DMS114 treated with DMSO at 0.1 percent for 48 hours (cell line): ENCODE measurements at regions not wholly inside any gene's neighbourhood (a gene's known extent, or its start where the extent isn't known, plus 50 kb on each side); places are given as distances from the start of the nearest gene placed in this dataset.
"Not testable (repeated sequence)": the region's sequence is repeated elsewhere in the genome, so short reads cannot be mapped to it uniquely, and the experiment has no call there.

ENCODE experiments used
- DNase-seq: peaks from one replicate; lab custom pipeline; 2025; ENCODE audit not compliant: unreplicated experiment; lab: John Stamatoyannopoulos, UW

DNA sequence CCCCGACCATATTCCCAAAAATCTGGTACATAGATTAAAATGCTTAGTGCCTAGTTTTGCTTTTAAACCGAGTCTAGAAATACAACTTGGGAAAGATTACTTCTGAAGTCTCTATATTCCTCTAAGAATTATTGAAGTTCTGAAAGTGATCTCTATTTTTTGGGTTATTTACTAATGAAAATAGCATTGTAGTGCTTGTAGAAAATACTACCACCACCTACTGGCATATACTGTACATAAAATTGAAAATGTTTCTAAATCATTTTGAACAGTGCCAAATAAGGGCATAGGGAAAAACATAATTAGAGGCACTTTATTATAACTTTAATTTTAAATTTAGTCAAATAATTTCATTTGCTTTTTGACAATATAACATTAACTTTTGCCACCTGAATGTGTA lies 1399.6 kb upstream of the ZEB2 start:
- no peak for DNase-seq

DNA sequence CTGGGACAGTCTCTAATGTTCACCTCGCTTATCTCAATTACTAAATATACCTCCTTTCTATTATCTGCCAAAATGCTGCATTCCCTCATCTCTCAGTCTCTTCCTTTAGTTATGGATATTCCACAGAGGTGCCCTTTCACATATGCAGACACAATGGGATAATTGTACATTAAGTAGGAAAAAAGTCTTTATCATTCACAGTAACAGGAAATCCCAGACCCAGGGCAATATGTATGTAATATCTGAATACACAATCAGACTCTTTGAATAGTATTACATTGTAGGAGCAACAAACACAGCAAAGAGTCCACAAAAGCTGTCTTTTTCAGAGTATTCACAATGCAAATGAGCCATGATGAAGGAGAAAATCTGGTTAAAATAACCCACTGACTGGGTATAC lies 1399.0 kb upstream of the ZEB2 start:
- no peak for DNase-seq

DNA sequence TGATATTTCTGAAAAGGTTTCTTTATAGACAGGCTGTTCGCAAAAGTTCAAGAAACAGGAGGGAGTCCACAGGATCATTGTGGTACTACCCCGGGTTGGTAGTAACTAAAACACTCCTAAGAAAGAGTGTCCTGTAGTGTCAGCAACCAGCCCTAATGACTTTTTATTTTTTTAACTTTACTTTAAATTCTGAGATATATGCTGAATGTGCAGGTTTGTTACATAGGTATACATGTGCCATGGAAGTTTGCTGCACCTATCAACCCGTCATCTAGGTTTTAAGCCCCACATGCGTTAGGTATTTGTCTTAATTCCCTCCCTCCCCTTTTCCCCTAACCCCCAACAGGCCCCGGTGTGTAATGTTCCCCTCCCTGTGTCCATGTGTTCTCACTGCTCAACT lies 1396.9 kb upstream of the ZEB2 start:
- DNase-seq, result no peak

DNA sequence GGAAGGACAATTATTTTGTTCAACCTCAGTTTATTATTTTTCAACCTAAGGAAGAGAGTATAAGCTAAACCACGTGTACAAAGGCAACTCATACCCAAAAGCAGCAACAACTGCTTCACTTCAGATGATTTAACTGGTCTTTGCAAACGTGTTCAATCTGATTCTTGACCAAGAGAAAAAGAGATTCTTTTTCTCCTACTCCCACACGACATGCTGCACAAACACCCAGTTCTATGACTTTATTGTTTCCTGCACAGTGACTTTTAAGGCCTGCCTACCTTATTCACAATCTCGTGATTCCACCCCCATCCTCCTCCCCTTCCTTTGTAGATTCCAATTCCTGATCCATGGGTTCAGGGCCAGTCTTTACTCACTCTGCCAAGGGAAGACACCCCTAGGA lies 1394.8 kb upstream of the ZEB2 start:
- no peak for DNase-seq

DNA sequence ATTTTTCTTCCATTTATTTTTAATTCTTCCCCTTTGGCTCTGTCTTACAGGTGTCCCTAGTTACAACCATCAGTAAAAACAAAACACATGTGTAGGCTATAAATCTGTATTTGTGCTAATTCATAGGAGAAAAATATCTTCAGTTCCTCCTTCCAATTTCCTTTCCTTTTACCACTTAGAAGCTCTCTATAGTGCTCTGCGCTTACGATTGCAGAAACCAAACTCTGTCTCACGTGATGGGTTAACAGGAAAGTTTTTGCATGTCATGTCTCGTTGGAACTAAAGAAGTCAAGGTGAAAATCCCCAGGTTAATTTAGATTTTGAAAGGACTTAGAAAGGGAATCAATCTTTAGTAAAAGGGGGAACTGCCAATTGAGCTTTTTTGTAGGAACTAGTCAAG lies 1390.5 kb upstream of the ZEB2 start:
- no peak for DNase-seq

- DNase-seq, result no peak
These were observed 1389.8 kb upstream of the ZEB2 start for GRCh38 chr2:145909766-145910165.

- no peak for DNase-seq
These were observed 1389.3 kb upstream of the ZEB2 start for GRCh38 chr2:145909175-145909755.

DNA sequence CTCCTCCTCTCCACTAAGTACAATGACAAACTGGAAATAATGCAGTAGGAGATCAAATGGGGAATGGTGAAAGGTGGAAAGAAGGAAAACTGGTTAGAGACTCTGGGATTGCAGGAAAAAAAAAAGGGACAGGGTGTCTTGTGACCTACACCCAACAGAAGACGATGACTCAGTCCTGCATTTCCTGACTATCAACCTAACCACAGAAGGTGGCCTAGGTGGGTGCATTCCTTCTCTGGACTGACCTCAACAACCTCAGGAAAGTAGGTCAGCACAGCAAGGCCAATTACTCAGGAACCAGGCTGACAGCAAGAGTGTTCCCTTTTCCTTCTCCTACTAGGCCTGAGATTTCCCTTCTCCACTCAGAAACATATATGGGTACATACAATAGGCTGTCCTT lies 1386.4 kb upstream of the ZEB2 start:
- no peak for DNase-seq

GRCh38 chr2:145905371-145905770 lies 1385.5 kb upstream of the ZEB2 start:
- no peak for DNase-seq

- DNase-seq, result no peak
These were observed 1377.2 kb upstream of the ZEB2 start for GRCh38 chr2:145897151-145897550.

GRCh38 chr2:145887915-145888314 lies 1368.0 kb upstream of the ZEB2 start:
- DNase-seq, result no peak

DNA sequence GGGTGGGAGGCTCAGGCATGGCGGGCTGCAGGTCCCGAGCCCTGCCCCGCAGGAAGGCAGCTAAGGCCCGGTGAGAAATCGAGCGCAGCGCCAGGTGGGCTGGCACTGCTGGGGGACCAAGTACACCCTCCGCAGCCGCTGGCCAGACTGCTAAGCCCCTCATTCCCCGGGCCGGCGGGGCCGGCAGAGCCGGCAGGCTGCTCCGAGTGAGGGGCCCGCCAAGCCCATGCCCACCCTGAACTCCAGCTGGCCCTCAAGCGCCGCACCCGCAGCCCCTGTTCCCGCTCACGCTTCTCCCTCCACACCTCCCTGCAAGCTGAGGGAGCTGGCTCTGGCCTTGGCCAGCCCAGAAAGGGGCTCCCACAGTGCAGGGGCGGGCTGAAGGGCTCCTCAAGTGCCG lies 1361.1 kb upstream of the ZEB2 start:
- not testable (repeated sequence) for DNase-seq

GRCh38 chr2:145875016-145875415 lies 1355.1 kb upstream of the ZEB2 start:
- no peak for DNase-seq

- no peak for DNase-seq
These were observed 1354.5 kb upstream of the ZEB2 start for GRCh38 chr2:145874466-145874865.

DNA sequence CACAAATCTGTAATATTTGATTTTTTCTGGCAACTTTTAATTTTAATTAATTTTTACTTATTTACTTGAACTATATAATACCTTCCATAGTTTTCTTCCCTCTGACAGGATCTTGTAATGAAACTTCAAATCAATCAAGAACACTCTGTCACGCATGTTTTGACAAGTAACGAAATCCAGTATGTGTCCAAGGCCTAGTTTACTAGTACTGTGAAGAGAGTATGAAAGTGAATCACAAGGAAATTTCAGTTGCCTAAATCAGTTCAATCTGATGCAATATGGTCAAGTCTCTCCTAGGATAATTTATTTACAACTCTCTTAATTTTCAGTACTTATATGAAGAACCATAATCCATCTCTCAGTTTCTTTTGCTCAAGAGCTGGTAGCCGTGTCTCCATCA lies 1344.6 kb upstream of the ZEB2 start:
- DNase-seq, result no peak

- DNase-seq, result no peak
These were observed 1342.0 kb upstream of the ZEB2 start for GRCh38 chr2:145861940-145862339.

GRCh38 chr2:145860083-145860482 lies 1340.2 kb upstream of the ZEB2 start:
- no peak for DNase-seq

- no peak for DNase-seq
These were observed 1335.2 kb upstream of the ZEB2 start for GRCh38 chr2:145855142-145855541.

DNA sequence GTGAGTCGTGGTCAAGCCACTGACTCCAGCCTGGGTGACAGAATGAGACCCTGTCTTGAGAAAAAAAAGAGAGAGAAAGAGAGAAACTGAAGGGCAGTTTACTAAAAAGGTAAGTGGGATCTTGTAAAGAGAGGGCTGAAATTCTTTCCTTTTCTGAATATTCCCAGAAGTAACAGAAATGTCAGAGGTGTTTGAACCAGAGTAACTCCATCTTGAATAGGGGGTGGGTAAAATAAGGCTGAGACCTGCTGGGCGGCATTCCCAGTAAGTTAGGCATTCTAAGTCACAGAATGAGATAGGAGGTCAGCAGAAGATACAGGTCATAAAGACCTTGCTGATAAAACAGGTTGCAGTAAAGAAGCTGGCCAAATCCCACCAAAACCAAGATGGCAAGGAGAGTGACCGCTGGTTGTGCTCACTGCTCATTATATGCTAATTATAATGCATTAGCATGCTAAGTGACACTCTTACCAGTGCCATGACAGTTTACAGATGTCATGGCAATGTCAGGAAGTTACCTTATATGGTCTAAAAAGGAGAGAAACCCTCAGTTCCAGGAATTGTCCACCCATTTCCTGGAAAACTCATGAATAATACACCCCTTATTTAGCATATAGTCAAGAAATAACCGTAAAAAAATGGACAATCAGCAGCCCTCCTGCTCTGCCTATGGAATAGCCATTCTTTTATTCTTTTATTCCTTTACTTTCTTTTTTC lies 1334.3 kb upstream of the ZEB2 start:
- no peak for DNase-seq

DNA sequence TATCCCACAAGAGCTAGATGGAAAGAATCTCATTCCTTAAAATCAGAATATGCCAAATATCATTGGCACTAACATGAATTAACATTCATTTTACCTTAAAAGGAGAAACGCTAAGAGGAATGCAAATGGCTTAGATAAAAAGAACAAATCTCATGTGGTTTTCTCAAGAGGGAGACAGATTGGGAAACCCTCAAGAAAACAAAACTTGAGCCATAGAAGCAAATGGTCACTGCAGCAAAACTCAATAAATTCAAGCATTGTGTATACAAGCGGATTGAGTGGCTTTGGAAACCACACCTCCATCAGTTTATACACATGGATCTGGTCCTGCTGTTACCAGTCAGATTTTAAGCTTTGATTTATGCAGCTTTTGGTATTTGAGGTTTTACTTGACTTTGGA lies 1331.8 kb upstream of the ZEB2 start:
- DNase-seq, result no peak

DNA sequence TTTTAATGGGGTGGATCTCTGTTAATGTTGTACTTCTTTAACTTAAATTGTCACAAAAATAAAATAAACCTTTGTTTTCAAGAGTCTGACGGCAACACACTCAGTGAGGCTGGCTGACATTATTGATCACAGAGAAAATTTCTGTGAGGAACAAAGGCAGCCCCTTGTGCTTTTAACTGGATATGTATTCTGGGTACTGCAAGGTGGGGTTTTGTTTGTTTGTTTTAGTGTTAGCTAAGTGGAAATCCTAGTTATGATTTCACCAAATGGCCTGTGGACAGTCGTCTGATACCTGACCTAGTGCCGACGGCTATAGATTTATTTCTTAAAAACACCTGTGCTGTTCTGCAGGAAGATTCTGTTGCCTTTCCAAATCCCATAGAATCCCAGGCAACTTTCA lies 1329.5 kb upstream of the ZEB2 start:
- DNase-seq, result no peak

- no peak for DNase-seq
These were observed 1327.1 kb upstream of the ZEB2 start for GRCh38 chr2:145846982-145847381.

- no peak for DNase-seq
These were observed 1326.0 kb upstream of the ZEB2 start for GRCh38 chr2:145845923-145846322.
